GM20000 (cell line): ENCODE measurements at regions not wholly inside any gene's neighbourhood (a gene's known extent, or its start where the extent isn't known, plus 50 kb on each side); places are given as distances from the start of the nearest gene placed in this dataset.
"Not testable (repeated sequence)": the region's sequence is repeated elsewhere in the genome, so short reads cannot be mapped to it uniquely, and the experiment has no call there.

Source experiments
- DNase-seq: peaks from one replicate; pipeline ENCODE4 v3.0.0; 2012; ENCODE audit warnings: low spot score
- CTCF ChIP-seq: IDR thresholded peaks from 2 replicates; pipeline ENCODE4 v1.5.1; 2012; ENCODE audit warnings: mild to moderate bottlenecking, control low read depth; ENCODE audit errors: extremely low read depth, missing control alignments

DNA sequence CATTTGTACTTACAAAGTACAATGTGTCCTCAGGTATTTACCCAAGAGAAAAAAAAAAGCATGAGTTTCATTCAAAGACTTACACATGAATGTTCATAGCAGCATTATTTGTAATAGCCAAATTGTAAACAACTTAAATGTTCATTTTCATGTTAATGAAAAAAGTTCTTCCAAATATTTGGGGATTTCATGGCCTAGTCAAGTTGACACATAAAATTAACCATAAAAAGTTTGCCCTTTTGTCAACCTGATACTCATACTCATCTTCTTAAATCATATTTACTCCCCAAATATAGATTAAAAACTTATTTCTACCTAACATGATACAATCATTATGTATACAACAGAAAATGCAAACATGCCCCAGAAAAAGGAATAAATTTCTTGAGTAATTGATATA, 112.5 kb upstream of the EMCN start:
- no peak for DNase-seq
- TF ChIP-seq CTCF: no peak

DNA sequence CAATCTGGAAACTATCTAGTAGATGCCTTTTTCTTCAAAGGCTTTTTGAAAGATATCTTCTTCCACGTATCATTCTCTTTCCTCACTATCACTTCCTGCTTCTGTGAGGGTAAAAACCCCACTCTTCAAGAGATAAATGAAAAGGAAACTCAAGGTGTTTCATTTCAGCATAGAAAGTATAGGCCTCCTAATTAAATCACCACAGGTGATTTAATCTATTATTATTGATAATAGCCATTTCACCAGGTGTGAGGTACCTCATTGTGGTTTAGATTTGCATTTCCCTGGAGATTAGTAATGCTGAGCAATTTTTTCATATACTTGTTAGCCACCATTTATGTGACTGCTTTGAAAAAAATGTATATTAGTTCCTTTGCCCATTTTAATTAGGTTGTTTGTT, 92.0 kb upstream of the EMCN start:
- TF ChIP-seq CTCF: no peak
- no peak for DNase-seq

DNA sequence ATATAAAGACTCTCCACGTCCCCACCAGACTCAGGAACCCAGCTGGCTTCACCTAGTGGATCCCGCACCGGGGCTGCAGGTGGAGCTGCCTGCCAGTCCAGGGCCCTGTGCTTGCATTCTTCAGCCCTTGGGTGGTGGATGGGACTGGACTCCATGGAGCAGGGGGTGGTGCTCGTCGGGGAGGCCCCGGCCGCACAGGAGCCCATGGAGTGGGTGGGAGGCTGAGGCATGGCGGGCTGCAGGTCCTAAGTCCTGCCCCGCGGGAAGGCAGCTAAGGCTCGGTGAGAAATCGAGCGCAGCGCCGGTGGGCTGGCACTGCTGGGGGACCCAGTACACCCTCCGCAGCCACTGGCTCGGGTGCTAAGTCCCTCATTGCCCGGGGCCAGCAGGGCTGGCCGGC, 90.8 kb upstream of the EMCN start:
- not testable (repeated sequence) for DNase-seq

DNA sequence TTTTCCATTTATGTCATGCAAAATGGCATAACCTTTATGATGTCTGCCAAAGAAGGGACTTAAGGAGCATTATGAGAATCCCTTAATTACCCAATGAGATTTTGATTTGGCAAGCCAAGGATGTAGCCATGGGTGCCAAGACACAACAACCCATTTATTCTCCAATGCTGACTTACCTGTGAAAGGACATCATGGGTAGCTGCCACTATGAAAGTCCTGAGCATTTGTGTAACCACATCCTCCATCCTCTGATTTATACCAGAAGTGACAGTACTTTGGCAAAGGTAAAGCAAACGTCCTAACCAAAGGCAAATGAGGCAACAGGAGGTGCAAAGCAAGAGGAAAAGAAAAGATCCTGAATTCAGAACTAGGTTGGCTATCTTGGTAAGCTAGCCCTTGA, 87.3 kb upstream of the EMCN start:
- DNase-seq: no peak
- TF ChIP-seq CTCF: no peak

DNA sequence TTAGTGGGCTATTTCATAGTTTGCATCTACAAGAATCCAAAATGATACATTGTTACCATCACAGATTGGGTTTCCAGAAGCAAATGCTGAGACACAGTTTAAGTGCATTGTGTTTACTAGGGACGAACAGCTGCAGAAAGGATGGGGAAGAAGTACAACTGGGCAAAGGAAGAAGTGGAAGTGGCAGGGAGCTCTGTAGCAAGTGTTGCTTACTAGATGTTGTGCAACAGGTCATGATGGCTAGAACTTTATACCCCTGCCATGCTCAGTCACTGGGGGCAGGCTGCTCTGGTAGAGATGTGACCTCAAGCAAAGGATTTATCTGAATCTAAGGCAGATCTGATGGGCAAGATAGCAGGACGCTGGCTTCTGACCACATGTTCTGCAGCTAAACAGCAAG, 76.1 kb upstream of the EMCN start:
- no peak for TF ChIP-seq CTCF
- DNase-seq: no peak

DNA sequence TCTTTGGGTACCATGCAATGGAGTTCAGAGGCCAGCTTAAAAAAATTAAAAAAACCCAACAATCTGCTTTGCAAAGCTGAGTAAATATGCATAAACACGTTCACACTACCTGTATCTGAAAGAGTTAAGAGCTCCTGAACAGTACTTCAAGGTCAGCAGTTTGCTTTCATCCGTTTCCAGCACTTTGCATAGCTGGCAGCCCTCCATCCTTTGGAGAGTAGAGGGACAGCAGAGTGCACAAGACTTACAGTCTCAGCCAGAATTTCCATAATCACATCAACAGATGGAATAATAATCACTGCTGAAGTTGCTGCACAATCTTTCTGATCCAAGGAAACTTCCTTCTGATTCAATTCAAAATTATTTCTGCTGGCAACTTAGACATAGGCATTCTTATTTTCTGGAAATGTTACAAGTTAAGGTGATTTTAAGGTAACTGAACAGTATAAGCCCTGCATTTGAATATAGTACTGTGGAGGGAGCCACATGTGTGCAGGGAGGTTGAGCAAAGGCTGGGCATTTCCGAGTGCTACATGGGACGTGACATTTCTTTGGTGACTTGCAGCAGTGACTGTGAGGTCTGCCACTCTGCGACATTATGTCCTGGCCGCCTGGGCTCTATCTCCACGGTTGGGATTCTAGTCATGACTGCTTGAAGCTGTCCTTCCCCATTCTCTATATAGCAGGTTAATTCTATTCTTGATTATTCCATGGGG, 73.5 kb upstream of the EMCN start:
- no peak for DNase-seq

GRCh38 chr4:100590325-100590724, 72.5 kb upstream of the EMCN start:
- TF ChIP-seq CTCF: no peak
- DNase-seq: no peak

More for the DNA sequence above, 73.5 kb upstream of the EMCN start:
- TF ChIP-seq CTCF: no peak

DNA sequence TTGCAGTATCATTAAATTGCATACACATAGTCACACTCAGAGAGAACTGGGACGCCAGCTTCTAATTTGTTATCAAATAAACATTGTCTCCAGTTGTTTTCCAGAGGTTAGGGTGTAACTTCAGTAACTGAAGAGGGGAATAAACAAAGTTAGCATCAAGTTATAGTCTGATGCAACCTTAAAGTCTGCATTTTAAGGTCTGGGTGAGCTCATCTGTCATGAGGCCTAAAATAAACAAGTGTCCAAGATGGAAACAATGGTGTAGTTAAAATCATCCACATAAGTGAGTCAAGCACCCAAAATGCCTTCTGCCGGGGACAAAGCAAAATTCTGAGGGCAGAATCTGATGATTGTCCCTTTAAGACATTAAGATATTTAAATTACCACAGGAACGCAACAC, 70.3 kb upstream of the EMCN start:
- no peak for DNase-seq
- no peak for TF ChIP-seq CTCF
